GM21825 (cell line): ENCODE measurements at regions not wholly inside any gene's neighbourhood (a gene's known extent, or its start where the extent isn't known, plus 50 kb on each side); places are given as distances from the start of the nearest gene placed in this dataset.

Experiments
- ATAC-seq: cut with Tn5 transposase; IDR thresholded peaks from one replicate; pipeline ENCODE4 v1.9.1; 2021; ENCODE audit warnings: mild to moderate bottlenecking, moderate library complexity; ENCODE audit not compliant: unreplicated experiment

DNA sequence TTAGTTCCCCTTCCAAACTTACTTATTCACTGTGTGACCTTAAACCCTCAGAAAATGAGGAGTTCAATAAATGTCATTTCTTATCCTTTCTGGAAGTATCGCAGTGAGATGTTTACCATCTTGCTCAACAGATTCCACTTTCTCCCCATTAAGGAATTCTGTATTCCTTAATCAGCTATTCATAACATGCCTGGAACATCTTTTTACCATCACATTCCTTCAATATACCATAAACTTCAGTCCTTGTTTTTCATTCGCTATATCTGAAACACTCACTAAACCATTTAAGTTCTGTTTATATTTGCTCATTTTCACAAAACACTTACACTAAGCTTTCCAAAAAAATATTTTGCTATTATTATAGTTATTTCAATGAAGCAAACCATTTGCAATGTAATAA lies 1158.6 kb downstream of the CDH12 start:
- no peak for ATAC-seq

DNA sequence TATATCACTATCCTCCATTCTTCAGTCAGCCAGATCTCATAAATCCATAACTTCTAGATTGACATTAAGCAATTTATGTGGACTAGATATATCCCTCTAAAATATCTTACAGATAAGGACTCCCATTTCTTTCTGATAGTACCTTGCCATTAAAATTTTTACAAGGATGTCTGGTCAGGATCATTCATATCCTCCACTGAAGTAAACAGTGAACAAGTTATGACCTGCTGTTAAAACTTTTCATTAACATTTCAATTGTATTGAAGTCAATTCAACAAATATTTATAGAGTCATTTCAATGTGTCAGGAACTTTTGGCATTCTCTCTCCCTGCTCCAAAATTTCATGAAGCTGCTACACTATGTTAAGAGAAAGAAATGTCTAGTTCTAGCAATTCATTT lies 1159.6 kb downstream of the CDH12 start:
- ATAC-seq = no peak

DNA sequence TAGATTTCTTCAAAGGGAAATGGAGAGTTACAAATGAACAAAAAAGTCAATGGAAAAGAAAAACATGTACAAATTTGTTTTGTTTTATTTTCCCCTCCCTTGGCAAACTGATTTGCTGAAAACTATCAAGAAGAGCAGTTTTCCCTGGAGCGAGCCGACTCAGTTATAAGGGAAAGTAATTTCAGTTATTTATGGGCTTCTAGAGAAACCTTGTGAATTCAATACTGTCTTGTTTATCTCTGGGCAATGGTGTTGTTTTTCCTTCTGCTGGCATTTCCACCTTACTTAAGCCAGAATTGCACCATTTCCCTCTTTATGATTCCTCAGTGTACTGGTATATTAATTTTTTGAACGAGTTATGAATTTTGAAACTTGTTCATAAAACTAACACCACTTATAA lies 1163.6 kb downstream of the CDH12 start:
- ATAC-seq = no peak

DNA sequence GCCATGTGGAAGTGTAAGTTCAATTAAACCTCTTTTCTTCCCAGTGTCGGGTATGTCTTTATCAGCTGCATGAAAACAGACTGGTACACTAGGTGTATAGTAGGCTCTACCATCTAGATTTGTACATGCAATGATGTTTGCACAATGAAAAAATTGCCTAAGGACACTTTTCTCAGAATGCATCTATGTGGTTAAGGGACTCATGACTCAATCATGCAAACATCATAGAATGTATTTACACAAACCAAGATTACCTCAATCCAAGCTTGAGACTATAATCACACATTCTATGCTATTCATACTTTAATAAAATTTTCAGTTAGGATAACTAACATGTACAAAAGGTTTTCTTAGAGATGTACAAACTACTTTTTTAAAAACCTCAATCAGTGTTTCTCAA lies 1164.5 kb downstream of the CDH12 start:
- ATAC-seq = no peak

DNA sequence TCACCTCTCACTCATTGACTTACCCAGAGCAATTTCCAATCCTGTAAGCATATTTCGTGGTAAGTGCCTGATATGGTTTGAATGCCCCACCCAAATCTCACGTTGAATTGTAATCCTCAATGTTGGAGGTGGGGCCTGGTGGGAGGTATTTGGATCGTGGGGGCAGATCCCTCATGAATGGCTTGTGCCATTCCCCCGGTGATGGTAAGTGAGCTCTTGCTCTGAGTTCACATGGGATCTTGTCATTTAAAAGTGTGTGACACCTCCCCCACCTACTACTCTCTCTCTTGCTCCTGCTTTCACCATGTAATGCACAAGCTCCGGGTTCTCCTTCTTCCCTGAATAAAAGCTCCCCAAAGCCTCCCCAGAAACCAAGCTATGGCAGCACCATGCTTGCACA lies 1165.5 kb downstream of the CDH12 start:
- no peak for ATAC-seq

DNA sequence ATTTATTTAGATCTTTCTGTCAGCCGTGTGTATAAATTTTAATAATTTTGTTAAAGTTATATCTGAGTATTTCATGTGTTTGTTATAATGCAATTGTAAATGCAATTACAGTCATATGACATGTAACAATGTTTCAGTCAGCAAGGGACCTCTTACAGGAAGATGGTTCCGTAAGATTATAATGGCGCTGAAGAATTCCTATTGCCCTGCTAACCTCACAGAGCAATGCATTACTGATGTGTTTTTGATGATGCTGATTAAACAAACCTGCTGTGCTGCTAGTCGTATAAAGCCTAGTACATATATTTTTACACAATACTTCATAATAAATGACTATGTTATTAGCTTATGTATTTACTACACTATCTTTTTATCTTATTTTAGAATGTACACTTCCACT lies 1166.4 kb downstream of the CDH12 start:
- no peak for ATAC-seq

DNA sequence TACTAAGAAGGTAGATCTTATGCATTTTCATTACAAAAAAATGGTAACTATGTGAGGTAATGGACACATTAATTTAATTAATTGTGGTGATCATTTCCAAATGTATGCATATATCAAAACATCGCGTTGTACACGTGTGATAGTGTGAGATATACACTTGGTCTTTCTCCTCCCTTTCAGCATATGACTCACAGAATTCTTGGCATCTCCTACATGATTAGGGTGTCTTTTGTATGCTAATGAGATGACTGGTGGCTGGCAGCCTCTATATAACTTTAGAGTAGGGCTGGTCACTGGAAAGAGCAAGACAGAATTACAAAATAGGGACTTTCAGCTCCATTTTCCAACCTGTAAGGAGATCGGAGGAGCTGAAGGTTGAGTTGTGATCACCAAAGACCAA lies 1167.6 kb downstream of the CDH12 start:
- no peak for ATAC-seq

DNA sequence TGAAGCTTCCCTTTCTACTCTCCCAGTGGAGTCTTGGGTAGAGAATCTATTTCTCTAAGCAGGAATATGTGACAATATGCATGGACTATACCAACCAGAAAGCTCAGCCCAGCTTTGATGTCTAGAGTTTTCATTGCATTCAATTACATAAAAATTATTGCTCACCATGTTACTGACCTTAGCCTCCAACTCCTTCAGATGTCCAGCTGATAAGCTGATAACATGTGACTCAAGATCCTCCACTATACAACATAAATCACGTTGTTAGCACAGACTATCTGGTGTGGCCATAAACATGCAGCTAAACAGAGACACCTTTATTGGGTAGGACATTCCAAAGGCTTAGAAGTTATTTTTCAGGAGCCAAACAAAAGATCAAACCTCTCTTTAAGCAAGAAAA lies 1168.2 kb downstream of the CDH12 start:
- no peak for ATAC-seq

DNA sequence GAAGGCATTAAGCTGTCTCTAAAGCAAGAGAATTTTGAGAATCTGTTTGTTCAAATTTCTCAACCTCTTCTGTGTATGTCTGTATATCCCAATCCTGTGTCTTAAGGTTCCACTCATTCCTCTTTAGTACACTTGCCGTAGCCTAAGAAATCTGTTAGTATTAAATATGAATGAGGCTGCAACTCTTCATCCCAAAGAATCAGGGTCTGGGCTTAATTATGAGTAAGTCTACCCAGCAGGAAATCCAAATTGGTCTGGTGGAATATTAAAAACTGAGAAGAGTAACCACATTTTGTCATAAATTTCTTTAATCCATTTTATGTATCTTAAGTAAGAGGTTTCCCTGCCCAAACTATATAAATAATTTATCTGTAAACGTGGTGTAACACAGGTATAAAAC lies 1171.2 kb downstream of the CDH12 start:
- ATAC-seq = no peak

DNA sequence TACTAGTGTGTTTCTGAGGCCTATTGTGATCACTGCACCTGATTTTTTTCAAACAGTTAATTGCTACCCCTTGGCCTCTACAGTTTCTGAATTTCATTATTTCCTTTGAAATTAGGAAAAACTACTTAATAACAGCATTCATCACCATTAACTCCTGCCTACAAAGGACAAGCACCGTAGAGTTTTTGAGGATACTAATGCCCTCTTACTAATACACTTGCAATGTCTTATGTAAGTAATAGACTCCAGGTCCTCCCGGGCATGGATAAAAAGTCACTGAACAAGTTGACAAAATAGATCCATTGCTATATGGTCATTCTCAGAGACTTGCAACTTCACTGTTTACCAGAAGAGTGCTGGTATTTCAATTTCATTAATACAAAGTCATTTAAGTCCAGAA lies 1172.5 kb downstream of the CDH12 start:
- no peak for ATAC-seq

DNA sequence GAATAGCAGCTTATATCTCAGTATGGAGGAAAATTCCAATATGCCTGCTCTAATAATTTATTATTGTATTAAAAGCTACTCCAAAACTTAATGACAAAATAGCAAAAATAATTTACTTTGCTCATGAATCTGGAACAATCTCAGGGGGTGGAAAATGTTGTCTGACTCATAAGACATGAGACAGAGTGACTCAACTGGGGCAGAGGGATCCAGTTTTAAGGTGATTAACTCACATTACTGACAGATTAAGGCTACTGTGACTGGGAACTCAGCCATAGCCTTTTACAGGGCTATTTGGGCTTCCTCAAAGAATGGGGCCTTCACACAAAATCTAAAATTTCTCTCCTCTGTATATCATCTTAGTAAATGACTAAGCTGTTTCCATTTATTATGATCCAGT lies 1172.9 kb downstream of the CDH12 start:
- no peak for ATAC-seq

DNA sequence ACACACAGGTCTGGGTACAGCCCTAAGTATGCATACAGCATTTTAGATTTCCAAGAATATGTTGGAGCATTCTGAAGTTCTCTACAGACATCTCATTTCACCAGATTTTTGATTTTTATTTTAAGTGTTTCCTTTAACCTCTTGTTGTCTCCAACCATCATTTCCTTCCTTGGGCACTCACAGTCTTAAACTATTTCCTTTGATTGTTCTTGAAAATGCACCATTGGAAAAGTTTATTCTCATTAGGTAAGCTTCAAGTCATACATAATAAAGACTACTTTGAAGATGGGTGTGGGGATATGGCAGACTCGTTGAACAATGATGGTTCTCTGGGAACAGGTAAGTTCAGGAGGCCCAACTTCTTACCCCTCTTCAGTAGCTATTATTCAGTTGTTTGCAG lies 1174.6 kb downstream of the CDH12 start:
- ATAC-seq = no peak

DNA sequence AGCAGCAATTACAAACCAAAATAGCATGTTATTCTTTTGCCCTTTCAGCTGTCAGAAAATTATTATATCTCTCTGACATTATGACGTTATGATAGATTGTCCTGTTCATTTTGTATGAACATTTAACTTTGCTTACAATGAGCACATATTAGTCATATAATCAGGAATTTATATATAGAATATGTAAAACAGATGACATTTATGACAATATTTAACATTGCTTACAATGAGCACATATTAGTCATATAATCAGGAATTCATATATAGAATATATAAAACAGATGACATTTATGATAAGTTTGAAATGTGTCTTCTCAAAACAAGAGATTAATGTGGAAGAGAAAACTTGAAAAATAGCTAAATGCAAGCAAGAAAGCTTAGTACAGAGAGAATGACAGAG lies 1180.2 kb downstream of the CDH12 start:
- no peak for ATAC-seq

DNA sequence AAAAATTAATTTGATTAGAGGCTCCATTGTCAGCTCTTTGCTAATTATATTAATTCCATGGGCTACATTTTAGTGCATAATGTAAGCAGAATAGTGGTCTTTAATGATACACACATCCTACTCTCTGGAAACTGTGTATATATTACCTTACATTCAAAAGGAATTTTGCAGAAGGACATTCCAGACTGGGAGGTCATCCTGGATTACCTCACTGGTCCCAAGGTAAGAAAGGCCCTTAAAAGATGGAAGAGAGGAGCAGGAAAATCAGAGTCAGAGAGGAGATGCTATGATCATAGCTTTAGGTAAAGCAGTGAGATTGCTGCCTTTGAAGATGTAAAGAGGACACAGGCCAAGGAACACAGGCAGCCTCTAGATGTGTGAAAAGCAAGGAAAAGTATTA lies 1180.8 kb downstream of the CDH12 start:
- ATAC-seq = no peak

DNA sequence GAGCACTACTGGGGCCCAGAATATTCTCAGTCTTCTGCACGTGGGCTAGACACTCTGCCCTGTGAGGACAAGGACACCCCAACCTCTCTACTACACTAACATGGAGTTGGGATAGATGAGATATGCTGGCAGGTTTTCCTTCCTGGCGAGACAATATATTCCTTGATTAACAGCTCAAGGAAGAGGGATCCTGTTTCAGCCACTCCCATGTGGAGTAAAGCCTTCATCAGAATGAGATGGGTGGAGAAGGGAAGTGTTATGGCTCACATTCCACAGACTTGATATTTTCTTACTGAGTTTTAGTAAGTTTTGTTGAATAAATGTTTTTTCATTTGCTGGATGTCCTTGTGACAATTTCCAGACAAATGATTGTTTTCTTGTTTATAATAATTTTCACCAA lies 1187.6 kb downstream of the CDH12 start:
- ATAC-seq = no peak

DNA sequence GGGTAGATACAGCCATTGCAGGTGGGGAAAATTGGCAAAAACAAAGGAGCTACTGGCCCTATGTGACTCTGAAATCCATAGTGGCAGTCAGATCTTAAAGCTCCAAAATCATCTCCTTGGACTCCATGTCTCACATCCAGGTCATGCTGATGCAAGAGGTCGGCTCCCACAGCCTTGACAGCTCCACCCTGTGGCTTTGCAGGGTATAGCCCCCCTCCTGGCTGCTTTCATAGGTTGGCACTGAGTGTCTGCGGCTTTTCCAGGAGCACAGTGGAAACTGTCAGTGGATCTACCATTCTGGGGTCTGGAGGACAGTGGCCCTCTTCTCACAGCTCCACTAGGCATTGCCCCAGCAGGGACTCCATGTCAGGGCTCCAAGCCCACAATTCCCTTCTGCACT lies 1190.1 kb downstream of the CDH12 start:
- ATAC-seq = no peak

DNA sequence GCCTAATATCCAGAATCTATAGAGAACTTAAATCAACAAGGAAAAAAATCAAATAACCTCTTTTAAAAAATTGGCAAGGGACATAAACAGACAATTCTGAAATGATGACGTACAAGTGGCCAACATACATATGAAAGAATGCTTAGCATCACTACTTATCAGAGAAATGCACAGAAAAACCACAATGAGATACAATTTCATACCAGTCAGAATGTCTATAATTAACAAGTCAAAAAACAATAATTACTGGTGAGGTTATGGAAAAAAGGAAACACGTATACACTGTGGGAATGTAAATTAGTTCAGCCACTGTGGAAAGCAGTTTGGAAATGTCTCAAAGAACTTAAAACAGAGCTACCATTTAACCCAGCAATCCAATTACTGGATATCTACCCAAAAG lies 1192.0 kb downstream of the CDH12 start:
- ATAC-seq = no peak

DNA sequence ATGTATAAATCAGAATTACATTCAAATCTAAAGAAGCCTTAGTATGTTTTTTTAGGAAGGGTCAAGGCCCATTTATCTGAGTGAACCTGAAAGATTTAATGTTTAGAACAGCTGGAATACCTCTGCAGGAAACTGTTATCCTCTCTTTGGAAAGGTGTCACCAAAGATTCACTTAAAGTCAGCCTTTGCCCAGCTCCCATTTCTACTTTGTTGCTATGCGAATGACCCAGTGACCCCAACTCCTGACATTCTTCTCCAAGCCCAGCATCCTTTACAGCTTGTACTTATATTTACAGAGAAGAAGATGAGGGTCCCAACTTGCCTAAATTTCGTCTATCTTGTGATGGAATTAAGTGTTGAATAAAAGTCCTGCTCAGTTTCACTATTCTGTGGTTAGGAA lies 1198.6 kb downstream of the CDH12 start:
- ATAC-seq = no peak

DNA sequence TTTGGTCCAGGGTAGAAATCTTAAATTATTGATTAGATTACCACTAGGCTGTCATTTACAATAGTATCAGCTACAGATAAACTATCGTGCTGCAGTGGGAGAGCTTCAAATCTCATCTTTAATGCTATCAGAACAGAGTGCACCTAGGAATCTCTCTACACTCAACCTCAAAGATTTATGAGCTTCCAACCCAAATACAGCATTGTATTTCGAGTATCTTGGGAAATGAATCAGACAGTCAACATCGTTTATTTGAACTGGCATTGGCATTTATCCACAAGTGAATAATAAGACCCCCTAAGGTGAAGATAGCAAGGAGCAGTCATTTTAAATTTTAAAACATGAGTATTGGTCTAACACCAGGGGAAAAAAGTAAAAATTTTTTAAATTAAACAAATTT lies 1203.2 kb downstream of the CDH12 start:
- ATAC-seq = no peak

DNA sequence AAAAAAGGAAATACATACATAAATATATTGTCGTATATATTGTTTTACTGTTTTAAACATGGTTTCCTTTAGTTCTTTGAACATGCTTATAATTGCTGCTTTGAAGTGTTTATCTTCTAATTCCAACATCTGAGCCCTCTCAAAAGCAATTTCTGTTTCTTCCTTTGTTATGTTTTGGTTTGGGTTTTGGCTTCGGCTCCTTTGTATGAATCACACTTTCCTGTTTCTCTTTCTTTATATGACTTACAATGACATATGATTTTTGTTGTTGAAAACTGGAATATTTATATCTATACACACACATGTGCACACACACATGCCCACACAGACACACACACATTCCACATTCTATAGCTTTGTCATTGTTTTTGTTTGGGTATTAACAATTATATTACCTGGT lies 1206.7 kb downstream of the CDH12 start:
- no peak for ATAC-seq

DNA sequence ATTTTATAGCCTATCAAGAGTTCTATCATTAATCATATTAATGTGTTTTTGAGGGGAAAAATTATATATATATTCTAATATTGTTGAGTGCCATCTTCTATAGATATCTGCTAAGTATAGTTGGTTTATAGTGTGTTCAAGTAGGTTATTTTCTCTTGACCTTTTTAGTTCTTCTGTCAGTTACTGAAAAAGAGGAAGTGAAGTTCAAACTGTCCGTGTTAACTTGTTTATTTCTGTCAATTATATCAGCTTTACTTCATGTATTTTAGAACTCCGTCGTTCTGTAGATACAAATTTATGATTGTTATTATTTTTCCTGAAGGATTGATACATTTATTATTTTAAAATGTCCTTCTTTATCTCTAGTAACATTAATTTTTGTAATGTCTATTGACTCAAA lies 1209.1 kb downstream of the CDH12 start:
- no peak for ATAC-seq

DNA sequence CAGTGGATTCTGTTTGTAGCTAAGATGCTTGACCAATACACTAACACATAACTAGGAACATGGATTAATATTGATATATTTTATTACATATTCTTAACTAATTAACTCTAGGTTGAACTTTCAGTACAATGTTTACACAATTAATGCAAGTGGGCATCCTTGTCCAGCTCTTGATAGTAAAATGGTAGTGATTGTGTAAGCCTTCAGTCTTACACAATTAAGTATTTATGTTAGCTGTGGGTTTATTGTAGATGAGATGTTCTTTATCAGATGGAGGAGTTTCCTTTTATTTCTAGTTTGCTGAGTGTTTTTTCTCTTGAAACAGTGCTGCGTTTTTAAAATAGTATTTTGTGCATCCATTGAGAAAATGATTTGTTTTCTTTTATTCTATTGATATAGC lies 1210.8 kb downstream of the CDH12 start:
- no peak for ATAC-seq

DNA sequence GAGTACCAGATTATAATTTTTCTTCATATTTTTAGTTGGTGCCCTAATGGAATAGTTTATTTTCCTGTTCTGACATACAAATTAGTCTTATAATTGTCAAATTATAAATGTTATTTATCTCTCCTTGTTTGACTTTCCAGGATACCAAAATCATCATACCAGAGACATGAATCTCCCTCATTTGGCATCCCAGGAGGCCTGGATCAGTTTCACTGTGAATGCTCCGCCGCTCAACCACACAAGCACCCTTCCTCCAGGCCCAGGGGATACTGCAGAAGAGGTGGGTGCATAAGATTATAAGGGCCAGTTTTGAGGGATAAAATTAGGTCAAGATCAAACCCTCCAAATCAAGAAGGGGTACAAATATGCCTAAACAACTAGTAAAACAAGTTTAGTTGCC lies 1229.3 kb downstream of the CDH12 start:
- no peak for ATAC-seq

DNA sequence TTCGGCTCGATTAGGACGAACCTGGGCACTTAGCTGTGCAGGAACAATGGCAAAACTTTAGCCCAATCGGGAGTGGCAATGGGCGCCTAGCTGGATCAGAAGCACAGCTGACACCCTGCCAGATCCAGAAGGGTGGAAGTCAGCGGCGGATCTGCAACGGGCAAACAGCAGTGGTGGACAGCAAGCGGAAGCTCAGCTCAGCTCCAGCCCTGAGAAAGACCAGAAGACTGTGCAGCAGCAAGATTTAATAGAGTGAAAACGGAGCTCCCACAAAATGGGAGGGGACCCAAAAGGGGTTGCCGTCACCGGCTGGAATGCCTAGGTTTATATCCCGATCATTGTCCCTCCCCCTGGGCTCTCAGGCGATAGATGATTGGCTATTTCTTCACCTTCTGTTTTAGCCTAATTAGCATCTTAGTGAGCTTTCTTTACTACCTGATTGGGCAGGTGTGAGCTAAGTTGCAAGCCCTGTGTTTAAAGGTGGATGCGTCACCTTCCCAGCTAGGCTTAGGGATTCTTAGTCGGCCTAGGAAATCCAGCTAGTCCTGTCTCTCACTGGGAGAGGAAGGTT lies 1237.9 kb downstream of the CDH12 start:
- no peak for ATAC-seq
